C4-2B (cell line): ENCODE measurements at regions not wholly inside any gene's neighbourhood (a gene's known extent, or its start where the extent isn't known, plus 50 kb on each side); places are given as distances from the start of the nearest gene placed in this dataset.

Experiments
- CTCF ChIP-seq: fragments of 450-650 bp; conservative IDR thresholded peaks from 2 replicates; pipeline ENCODE4 v1.5.1; 2017; ENCODE audit warnings: mild to moderate bottlenecking
- ZFX ChIP-seq: fragments of 450-650 bp; IDR thresholded peaks from 2 replicates; pipeline ENCODE4 v1.6.1; 2017

- no peak for TF ChIP-seq CTCF
- TF ChIP-seq ZFX = no peak
Measured at GRCh38 chr1:242610209-242610608, 85.7 kb upstream of the PLD5 start.
